ENCODE measurements at regions not wholly inside any gene's neighbourhood (a gene's known extent, or its start where the extent isn't known, plus 50 kb on each side); places are given as distances from the start of the nearest gene placed in this dataset.

- DNase-seq: peak; percentile 87
Measured at GRCh38 chr14:38125481-38126037, 82.1 kb upstream of the SSTR1 start.

- DNase-seq: no peak
Measured at GRCh38 chr14:38127356-38127755, 80.3 kb upstream of the SSTR1 start.

- DNase-seq: no peak
Measured at GRCh38 chr14:38127784-38128183, 79.9 kb upstream of the SSTR1 start.

- no peak for DNase-seq
Measured at GRCh38 chr14:38128640-38129039, 79.1 kb upstream of the SSTR1 start.

GRCh38 chr14:38129192-38129591 lies 78.5 kb upstream of the SSTR1 start:
- DNase-seq: no peak

GRCh38 chr14:38129705-38130104 lies 78.0 kb upstream of the SSTR1 start:
- DNase-seq: no peak

- DNase-seq: no peak
Measured at GRCh38 chr14:38134416-38135030, 73.2 kb upstream of the SSTR1 start.

GRCh38 chr14:38135106-38135867 lies 72.4 kb upstream of the SSTR1 start:
- no peak for DNase-seq

GRCh38 chr14:38137005-38137404 lies 70.7 kb upstream of the SSTR1 start:
- DNase-seq: no peak

GRCh38 chr14:38138473-38139138 lies 69.1 kb upstream of the SSTR1 start:
- no peak for DNase-seq

- no peak for DNase-seq
Measured at GRCh38 chr14:38139926-38140325, 67.8 kb upstream of the SSTR1 start.

- no peak for DNase-seq
Measured at GRCh38 chr14:38143170-38143569, 64.5 kb upstream of the SSTR1 start.

- no peak for DNase-seq
Measured at GRCh38 chr14:38143659-38144505, 63.8 kb upstream of the SSTR1 start.

- DNase-seq: no peak
Measured at GRCh38 chr14:38145142-38145541, 62.6 kb upstream of the SSTR1 start.

GRCh38 chr14:38150075-38150474 lies 57.6 kb upstream of the SSTR1 start:
- no peak for DNase-seq

Measured in NCI-H1436 treated with DMSO at 0.1 percent for 48 hours (cell line).